GM18861 (cell line): ENCODE measurements at regions not wholly inside any gene's neighbourhood (a gene's known extent, or its start where the extent isn't known, plus 50 kb on each side); places are given as distances from the start of the nearest gene placed in this dataset.
A peak's percentile ranks its signal among the peaks of the same experiment; 100 is the strongest.

Source experiments
- ATAC-seq: cut with Tn5 transposase; IDR thresholded peaks from one replicate; pipeline ENCODE4 v1.9.1; 2021; ENCODE audit not compliant: unreplicated experiment

DNA sequence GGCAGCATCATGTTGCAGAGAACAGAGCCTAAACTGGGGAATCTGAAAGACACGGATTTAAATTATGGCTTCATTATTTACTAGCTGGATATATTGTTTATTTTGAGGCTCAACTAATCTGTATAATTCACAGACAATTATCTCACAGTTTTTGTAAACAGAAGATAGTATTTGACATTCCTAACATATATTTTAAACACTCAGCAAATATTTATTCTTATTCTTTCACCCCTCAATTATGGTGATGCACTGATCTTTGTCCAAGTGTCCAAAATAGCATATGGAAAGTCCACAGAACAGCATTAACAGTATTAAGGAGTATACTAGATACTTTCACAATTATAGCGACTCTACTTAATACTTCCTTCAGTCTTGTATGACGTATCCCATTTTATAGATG is 257.0 kb downstream of the ADGRG6 start:
- no peak for ATAC-seq

DNA sequence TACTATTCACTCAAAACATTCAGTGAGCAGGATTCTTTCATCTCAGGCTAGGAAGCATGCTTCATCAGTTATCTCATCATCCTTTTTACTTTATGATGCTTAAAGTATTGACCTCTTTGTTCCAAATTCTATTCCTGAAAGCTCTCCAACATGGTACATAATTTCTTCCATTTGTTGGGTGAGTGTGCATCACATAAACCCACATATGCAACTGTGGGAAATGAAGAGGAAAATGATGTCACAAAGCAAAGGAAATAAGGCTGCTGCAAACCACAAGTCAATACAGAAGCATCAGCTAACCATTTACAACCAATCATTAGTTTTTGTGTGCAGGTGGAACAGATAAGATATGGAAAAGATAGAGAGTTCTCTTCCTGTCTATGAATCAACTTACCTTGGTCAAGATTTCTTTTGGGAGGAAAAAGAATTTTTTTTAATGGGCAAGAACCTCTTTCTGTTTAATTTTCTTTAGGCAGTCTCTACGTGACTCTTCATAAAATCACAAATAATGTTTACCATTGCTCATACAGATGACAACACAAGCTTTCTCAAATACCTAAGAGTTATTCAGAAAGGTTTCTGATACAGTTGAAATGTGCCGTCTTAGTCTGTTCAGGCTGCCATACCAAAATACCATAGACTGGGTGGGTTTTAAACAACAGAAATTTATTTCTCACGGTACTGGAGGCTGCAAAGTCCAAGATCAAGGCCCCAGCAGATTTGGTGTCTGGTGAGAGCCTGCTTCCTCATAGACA is 259.9 kb downstream of the ADGRG6 start:
- no peak for ATAC-seq

DNA sequence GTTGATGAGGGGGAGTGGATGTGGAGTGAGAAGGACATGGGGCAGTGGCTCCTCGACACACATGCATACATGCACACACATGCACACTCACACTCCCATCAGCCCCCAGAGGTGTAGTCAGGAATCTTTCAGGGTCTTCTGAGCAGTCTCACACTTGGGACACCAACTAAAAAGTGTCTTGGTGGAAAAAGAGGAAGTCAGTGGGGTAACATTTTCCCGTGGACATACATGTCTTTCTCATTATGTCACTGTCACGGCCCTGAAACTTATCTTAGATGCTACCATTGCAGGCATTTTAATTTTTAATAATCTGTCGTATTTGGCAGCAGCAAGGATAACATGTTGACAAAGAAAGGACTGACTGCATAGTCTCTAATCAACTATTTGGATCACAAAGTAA is 261.1 kb downstream of the ADGRG6 start:
- no peak for ATAC-seq

DNA sequence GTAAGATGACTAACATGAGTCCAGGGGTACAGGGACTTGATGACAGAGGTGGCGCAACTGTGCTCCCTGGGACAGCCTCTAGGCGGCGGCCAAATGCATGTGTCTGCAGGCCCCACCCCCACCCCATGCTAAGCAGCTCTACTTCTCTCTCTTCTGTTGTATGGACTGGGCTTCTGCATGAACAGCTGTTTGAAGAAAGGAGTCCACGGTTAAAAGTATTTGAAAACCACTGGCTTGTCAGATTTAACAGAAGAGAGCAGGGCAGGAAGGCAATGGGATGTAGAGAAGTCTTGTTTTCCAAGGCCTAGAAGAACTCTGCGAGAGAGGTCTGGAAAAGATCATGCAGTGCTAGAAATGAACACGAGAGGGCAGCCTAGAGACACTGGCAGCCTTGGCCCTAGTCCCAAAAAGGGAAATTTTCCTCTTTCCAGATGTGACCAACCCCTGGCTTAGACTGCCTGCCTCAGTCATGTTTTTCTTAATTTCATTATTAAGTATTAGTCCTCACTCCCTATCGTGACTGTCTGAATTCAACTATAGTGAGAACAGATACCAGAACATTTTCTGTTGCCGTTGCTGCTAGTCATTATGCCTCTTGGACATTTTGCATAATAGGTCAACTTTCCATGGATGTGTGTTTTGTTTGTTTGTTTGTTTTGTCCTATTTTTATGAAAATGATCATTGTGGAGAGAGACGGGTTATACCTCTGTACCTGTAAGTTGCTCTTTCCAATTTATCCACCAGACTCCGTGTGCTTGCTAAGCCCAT is 265.0 kb downstream of the ADGRG6 start:
- peak; percentile 60 for ATAC-seq

DNA sequence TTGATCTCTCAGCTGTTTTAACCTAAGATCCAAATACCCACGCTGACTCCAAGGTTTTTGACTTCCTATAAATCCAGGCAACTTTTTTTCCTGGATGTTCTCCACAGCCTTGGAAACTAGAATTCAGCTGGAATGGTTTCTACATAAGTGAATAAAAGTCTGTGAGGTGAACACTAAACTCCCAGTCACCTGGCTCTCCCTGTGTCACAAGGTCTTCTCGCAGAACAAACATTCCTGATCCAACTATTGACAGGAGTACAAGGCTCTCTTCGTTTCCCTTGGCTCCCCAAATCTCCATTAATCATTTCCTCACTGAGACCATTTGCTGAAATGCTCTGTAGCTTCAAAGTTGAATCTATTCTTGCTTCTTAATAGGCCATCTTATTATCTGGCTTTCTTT is 265.7 kb downstream of the ADGRG6 start:
- ATAC-seq, result no peak

DNA sequence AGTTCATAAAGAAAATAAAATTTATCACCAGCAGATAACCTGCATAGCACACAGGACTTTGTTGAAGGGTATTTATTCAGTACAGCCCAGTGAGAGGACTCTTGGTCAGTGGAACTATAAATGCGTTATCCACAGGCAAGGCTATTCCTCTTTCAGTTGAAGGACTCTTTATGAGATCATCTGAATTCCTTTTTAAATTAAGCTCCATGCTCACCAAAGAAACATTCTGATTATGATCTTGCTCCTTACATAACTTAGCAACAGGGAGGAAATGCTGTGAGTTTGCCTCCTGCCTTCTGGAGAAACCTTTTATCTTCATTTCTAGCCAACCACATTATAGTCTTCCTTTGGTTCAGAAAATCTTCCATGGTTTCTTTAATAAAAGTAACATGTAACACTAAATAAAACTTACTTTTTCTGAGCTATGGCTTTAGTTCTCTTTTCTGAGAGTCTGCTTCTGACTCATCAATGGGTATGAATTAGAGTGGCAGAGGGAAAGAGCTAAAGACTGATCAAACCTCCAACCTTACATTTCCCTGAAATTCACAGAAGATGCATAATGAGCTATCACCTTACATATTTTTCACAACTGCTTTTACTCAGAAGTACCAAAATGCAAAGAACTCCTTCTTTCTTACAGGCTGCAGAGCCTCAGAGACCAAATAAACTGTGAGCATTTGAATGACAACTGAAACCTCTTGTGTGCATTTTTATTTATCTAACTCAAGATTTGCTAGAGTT is 267.2 kb downstream of the ADGRG6 start:
- no peak for ATAC-seq

DNA sequence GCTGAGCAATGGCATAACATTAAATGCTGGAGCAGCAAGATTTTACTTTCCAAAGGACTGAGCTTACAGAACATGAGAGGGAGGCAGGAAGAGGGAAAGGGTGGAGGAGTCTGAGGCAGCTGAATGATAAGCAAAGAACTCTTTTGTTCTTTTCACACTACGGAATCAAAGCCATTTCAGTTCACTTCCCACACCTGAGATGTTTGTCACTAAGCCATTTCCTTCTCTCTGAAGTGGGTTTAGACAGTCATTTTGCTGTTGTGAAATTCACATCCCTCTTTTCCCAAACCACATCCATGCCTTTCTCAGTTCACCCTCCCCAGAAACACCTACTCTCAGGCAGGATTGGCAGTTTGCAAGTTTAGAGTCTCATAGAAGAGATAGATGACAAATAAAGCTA is 267.9 kb downstream of the ADGRG6 start:
- ATAC-seq, result no peak

DNA sequence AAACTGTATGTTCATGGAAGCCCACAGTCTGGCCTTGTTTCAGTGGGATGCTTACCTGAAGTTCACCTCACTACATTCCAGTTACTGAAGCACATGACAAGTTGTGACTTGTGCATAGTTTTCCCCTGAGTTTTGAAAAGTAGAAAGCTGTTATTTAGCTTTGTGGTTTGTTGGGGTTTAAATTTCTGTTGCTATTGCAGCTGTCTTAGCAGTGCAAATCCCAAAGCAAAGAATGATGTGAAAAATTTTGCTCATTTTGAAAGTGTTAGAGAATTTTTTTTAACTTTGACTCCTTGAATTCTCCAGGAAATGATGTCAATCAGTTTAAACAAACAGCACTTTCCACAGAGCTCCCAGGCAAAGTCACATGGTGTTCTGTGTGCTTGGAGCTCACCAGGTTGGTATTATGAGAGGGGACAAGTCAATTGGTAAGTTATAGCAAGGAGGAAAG is 268.4 kb downstream of the ADGRG6 start:
- no peak for ATAC-seq

DNA sequence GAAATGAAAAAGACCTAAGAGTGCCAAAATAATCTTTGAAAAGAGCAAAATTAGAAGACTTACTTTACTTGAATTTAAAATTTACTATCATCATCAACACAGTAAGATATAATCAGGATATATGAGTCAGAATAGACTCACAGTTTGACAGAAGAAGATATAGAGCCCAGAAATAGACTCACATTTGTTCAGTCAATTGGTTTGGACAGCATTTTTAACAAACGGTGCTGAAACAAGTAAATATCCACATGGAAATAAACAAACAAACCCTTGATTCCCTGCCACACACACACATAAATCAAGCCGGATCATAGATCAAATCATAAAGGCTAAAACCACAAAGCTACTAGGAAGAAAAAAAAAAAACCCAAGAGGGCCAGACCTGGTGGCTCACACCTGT is 291.1 kb downstream of the ADGRG6 start:
- no peak for ATAC-seq

DNA sequence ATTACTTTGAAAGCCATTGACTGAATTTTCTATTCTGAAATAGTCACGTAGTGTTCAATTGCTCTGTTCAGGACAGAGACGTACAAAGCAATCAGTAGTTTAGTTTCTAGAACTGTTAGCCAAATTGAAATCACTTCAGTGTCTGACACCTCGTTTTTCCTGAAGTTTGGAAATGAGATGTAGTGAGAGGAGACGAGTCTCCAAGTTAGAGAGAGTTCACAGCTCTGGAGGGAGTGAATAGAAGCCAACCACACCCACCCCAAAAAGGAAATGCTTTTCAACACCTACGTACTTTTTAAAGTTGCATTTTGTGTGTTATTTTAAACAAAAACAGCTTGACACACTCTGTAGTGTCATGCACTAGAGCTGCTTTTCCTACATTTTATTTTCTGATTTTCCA is 296.0 kb downstream of the ADGRG6 start:
- ATAC-seq, result no peak

DNA sequence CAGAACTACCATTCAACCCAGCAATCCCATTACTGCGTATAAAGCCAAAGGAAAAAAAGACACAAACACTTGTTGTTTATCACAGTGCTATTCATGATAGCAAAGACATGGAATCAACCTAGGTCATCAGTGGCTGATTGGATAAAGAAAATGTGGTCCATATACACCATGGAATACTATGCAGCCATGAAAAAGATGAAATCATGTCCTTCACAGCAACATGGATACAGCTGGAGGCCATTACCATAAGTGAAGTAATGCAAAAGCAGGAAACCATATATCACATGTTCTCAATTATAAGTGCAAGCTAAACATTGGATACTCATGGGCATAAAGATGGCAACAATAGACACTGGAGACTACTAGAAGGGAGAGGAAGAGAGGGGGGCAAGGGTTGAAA is 299.6 kb downstream of the ADGRG6 start:
- no peak for ATAC-seq

DNA sequence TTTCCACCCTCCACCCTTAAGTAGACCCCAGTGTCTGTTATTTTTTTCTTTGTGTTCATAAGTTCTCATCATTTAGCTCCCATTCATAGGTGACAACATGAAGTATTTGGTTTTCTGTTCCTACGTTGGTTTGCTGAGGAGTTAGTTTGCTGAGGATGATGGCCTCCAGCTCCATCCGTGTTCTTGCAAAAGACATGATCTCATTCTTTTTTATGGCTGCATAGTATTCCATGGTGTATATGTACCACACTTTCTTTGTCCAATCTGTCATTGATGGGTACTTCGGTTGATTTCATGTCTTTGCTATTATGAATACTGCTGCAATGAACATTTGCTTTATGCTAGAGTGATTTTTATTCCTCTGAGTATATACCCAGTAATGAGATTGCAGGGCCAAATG is 301.2 kb downstream of the ADGRG6 start:
- no peak for ATAC-seq

DNA sequence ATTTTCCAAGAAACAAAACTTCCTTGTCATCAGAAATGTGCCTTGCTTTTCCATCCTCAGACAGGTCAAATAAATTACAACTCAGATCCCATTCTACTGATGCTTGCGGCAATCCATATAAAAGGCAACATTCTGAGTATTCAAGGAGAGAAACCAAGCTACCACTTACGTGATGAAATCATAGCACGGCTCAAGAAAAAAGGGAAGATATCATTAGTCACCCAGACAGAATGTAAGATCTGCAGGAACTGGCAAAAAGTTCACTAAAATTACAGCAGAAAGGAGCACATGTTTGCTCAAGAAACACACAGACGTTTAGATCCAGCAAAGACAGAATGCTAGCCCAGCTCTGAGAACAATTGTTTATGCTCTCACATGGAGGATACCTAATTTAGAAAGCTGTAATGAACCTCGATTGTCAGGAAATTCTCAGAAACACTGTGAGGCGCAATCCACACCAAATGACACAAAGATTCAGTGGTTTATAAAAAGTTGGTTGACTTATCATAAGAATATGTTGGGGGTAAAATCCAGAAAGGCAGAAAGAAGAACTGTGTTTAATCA is 304.2 kb downstream of the ADGRG6 start:
- no peak for ATAC-seq

DNA sequence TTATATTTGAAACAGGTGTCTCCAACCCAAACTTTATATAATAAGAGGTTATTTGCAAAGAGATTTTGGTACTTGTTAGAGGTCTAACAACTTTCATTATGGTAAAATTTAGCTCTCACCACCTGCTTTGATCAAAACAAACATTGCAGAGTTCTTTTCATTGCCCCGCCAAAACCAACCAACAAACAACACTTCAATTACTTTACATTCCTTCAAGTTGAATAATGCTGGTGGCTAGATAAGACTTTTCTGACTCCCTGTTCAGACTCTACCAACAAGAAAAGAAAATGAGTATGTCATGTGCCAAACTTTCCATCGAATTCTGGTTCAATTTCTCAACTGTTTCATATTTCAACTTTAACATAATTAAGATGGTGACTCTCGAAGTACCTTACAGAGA is 311.1 kb downstream of the ADGRG6 start:
- ATAC-seq, result no peak

DNA sequence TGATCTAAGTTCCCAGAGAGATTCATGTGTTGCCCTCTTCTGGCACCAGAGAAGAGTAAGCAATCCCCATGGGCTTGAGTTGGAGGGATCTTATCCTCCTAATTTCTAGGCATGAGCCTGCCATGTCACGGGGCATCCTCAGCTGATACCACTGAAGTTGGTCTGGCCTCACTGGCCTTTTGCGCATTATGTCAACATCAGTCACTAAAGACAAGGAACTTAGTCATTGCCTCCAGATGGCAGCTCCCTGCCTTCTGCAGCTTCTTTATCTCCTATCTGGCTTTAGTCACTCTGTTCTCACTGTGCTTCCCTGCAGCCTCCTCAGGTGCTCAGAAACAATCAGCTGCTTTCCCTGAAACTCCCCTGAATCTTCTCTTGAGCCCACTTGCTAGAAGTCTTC is 312.2 kb downstream of the ADGRG6 start:
- no peak for ATAC-seq

DNA sequence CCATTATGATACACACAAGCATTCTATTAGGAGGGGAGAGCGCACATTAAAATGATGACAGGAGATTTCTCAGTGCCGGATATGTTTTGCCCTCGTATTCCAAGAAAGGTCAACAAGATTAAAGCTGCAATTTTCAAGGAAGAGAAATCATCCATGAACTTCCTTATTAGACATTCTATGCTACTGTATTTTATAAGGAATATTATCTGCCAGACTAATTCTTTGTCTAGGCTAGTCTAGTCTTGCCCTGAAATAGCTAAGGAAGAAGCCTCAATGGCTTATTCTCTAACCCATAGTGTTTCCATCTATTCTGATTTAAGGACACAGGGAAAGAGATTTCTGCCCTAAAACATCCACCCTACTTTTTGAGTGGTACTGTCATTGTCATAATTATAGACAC is 315.4 kb downstream of the ADGRG6 start:
- no peak for ATAC-seq

DNA sequence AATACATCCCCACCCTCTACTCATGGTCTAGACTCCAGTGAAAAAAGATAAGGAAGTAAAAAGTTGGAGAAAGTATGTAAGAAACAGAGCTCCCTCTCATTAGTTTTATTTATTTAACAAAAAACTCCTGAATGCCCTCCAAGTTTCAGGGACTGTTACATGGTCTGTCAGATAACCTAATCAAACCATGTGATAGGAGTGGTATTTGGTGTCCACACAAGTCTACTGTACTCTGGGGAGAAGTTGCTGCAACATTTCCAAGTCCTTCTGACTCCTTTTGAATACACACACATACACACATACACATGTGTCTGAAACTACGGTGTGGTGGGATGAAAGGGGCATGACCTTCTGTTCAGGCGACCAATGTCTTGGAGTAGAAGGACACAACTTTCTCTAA is 320.0 kb downstream of the ADGRG6 start:
- ATAC-seq, result no peak

DNA sequence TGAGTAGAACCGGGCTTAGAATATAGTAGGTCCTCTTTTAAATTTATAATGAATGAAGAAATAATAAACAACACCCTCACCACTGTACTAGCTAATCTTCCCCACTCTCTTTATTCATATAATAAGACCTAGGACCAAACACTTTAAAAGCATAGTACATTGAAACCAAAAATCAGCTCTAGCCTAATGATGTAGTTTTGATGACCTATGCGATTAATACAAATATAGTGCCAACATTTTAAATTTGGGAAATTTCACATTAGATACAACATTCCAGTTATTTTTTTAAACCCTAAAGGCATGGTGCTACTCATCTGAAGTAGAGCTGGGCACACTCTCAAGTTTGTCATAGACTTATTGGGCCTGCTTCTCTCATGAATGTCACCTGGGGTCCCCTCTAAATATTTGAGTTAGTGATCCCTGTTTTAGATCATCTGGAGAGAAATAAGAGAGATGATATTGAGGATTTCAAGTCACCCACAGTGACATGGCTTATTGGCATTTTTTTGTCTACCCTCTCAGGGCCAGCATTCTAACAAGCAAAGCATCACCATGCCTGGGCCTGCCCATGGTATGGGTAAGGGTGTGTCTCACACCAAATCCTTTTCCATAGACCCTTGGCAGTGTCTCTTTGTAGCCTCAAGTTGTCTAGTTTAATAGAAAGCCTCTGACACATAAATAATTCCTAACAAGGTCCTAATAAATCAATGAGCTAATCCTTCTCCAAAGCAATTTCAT is 319.8 kb downstream of the HIVEP2 start:
- ATAC-seq, result no peak

DNA sequence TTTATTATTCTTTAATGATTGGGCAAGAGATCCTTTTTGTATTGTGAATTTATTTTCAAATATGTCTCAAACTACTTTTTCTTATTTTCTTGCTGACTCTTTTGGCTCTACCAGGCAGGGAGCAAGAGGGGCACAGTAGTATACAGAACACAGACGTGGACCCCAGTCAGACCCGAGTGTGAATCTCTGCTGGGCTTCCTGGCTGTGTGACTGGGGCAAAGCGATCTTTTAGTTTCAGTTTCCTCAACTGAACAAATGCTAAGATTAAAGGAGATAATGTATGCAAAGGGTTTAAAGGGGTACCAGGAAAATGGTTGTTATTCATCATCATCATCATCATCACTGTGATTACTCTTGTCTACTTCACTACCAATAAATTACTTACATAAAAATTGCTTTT is 317.5 kb downstream of the HIVEP2 start:
- ATAC-seq, result no peak

DNA sequence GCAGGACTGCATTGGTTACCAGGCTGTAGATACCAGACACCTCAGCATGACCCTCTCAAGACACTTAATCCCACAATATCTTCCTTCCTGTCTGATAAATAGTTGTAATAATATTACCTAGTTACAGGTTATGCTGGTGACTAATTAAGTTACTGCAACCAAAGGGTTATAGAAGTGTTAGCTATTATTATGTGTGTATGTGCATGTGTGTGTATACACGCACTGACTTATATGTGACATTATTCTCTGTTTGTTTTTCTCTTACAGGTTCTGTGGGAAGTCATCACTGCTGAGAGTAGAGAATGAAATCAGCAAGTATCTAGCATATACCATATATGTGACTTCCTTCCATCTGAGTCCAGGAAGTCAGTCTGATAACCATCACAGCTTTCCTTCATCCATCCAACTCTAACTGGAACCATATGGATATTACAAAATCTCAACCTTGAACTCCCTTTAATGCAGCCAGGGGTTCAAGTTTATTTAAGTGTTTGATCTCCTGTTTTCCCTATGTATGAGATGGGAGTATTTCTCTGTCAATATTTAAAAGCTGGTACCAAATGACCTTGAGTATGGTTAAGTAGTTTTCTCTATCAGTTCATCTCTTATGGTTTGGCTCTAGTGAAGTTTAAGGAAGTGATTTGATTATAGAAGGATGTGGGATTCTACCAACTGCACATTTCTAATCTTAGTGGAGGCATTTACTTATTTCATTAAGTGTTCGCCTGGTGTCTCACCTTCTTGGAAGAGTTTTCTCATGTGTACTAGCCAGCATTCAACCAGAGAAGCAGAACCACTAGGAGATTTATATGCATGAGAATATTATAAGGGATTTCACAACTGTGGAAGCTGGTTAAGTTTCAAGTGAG is 313.2 kb downstream of the HIVEP2 start:
- no peak for ATAC-seq
